CD8-positive, alpha-beta memory T cell (primary cell): ENCODE measurements at regions not wholly inside any gene's neighbourhood (a gene's known extent, or its start where the extent isn't known, plus 50 kb on each side); places are given as distances from the start of the nearest gene placed in this dataset.

Source experiments
- CTCF ChIA-PET: fragments of 350-600 bp; sonication (Branson Sonifier 250); formaldehyde crosslinking; loops from one replicate; lab custom pipeline; 2021; ENCODE audit warnings: antibody characterized with exemption; lab: Charles Lee
- POLR2A ChIA-PET: fragments of 350-600 bp; sonication (Branson Sonifier 250); formaldehyde crosslinking; loops from one replicate; lab custom pipeline; 2021; ENCODE audit warnings: antibody characterized with exemption; lab: Charles Lee
- DNase-seq, 5 donors: peaks; one replicate each; pipeline versions ENCODE4 v3.0.0 to v3.0.0-alpha.2; 2020 to 2022; ENCODE audit warnings: mixed read lengths in 1 of 5
- H3K27ac ChIP-seq: one replicate; pipeline ENCODE4 v1.7.0; 2013; ENCODE audit warnings: low read depth, mild to moderate bottlenecking, low read length, moderate library complexity
- H3K27me3 ChIP-seq: 2 replicates; pipeline ENCODE4 v1.7.0; 2013; ENCODE audit warnings: low read length, mild to moderate bottlenecking; ENCODE audit not compliant: insufficient read depth, poor library complexity, severe bottlenecking
- H3K36me3 ChIP-seq: 2 replicates; pipeline ENCODE4 v1.7.0; 2013; ENCODE audit warnings: mild to moderate bottlenecking, low read length, moderate library complexity; ENCODE audit not compliant: insufficient read depth
- H3K4me1 ChIP-seq: 2 replicates; pipeline ENCODE4 v1.7.0; 2013; ENCODE audit warnings: mild to moderate bottlenecking, low read length, moderate library complexity; ENCODE audit not compliant: insufficient read depth
- H3K4me3 ChIP-seq: 2 replicates; pipeline ENCODE4 v1.7.0; 2013; ENCODE audit warnings: mild to moderate bottlenecking, low read length
- H3K9me3 ChIP-seq: 2 replicates; pipeline ENCODE4 v1.7.0; 2013; ENCODE audit warnings: mild to moderate bottlenecking, low read length
- H3K27ac Mint-ChIP-seq, 8 donors: one replicate each; pipeline ENCODE4 v1.8.0; 2020 to 2021; ENCODE audit warnings: mixed read lengths in 8 of 8, mild to moderate bottlenecking in 6 of 8, inconsistent platforms in 3 of 8, moderate library complexity in 3 of 8
- H3K27me3 Mint-ChIP-seq, 2 donors: one replicate each; pipeline ENCODE4 v1.8.0; 2020 to 2021; ENCODE audit warnings: mixed read lengths in 2 of 2, mild to moderate bottlenecking in 1 of 2, moderate library complexity in 1 of 2
- H3K36me3 Mint-ChIP-seq, 3 donors: one replicate each; pipeline ENCODE4 v1.8.0; 2020 to 2021; ENCODE audit warnings: mixed read lengths in 3 of 3, inconsistent platforms in 1 of 3, mild to moderate bottlenecking in 1 of 3
- H3K4me1 Mint-ChIP-seq, 3 donors: one replicate each; pipeline ENCODE4 v1.8.0; 2020 to 2021; ENCODE audit warnings: mixed read lengths in 3 of 3, inconsistent platforms in 1 of 3, mild to moderate bottlenecking in 1 of 3
- H3K4me3 Mint-ChIP-seq, 7 donors: one replicate each; pipeline ENCODE4 v1.8.0; 2020 to 2021; ENCODE audit warnings: mixed read lengths in 7 of 7, mild to moderate bottlenecking in 6 of 7, moderate library complexity in 4 of 7, inconsistent platforms in 2 of 7
- H3K9me3 Mint-ChIP-seq, 5 donors: one replicate each; pipeline ENCODE4 v1.8.0; 2020 to 2022; ENCODE audit warnings: mixed read lengths in 5 of 5, mild to moderate bottlenecking in 3 of 5, moderate library complexity in 2 of 5, inconsistent platforms in 1 of 5

GRCh38 chr14:104283197-104284106, 145.1 kb downstream of the KIF26A start:
- Histone ChIP-seq H3K9me3 (no peaks in the 10 kb centered on the region), H3K27me3 (no peaks in the 10 kb centered on the region), H3K36me3 (no peaks in the 10 kb centered on the region), H3K4me1 (no peaks in the 10 kb centered on the region), H3K27ac (no peak overlapping the region), H3K4me3 (no peak overlapping the region)
- H3K27me3 Mint-ChIP-seq = peaks cover 0 to 12% of the 10 kb centered on the region in 2 donors
- H3K4me3 Mint-ChIP-seq = no peak overlapping the region
- no peaks in the 10 kb centered on the region for H3K9me3 Mint-ChIP-seq
- H3K27ac Mint-ChIP-seq = no peak overlapping the region
- H3K36me3 Mint-ChIP-seq = no peaks in the 10 kb centered on the region
- CTCF ChIA-PET = no interaction called here
- H3K4me1 Mint-ChIP-seq = no peaks in the 10 kb centered on the region
- DNase-seq = peak in 1 of 5 donors; percentile 30
- POLR2A ChIA-PET = no interaction called here

GRCh38 chr14:104284107-104284592, 145.8 kb downstream of the KIF26A start:
- no peak overlapping the region for H3K27ac Mint-ChIP-seq
- no peaks in the 10 kb centered on the region for H3K4me1 Mint-ChIP-seq
- peaks cover 0 to 6% of the 10 kb centered on the region in 2 donors for H3K27me3 Mint-ChIP-seq
- Histone ChIP-seq H3K27ac (no peak overlapping the region), H3K9me3 (no peaks in the 10 kb centered on the region), H3K36me3 (no peaks in the 10 kb centered on the region), H3K4me1 (no peaks in the 10 kb centered on the region), H3K4me3 (no peak overlapping the region), H3K27me3 (no peaks in the 10 kb centered on the region)
- peak in 1 of 5 donors; percentile 42 for DNase-seq
- no peaks in the 10 kb centered on the region for H3K9me3 Mint-ChIP-seq
- H3K36me3 Mint-ChIP-seq = no peaks in the 10 kb centered on the region
- POLR2A ChIA-PET = no interaction called here
- CTCF ChIA-PET = no interaction called here
- H3K4me3 Mint-ChIP-seq = no peak overlapping the region

GRCh38 chr14:104284636-104285507, 146.5 kb downstream of the KIF26A start:
- peak in 1 of 5 donors; percentile 44 for DNase-seq
- ChIA-PET CTCF (no interaction called here), POLR2A (no interaction called here)
- no peaks in the 10 kb centered on the region for H3K4me1 Mint-ChIP-seq
- H3K36me3 Mint-ChIP-seq = no peaks in the 10 kb centered on the region
- Histone ChIP-seq H3K27me3 (no peaks in the 10 kb centered on the region), H3K4me1 (no peaks in the 10 kb centered on the region), H3K4me3 (no peak overlapping the region), H3K27ac (no peak overlapping the region), H3K36me3 (no peaks in the 10 kb centered on the region), H3K9me3 (no peaks in the 10 kb centered on the region)
- no peak overlapping the region for H3K27ac Mint-ChIP-seq
- H3K4me3 Mint-ChIP-seq = no peak overlapping the region
- H3K27me3 Mint-ChIP-seq = peaks cover 0 to 2% of the 10 kb centered on the region in 2 donors
- no peaks in the 10 kb centered on the region for H3K9me3 Mint-ChIP-seq

GRCh38 chr14:104285508-104285840, 147.1 kb downstream of the KIF26A start:
- no peaks in the 10 kb centered on the region for H3K4me1 ChIP-seq
- no peak overlapping the region for H3K4me3 ChIP-seq
- no peaks in the 10 kb centered on the region for H3K9me3 Mint-ChIP-seq
- no peaks in the 10 kb centered on the region for H3K9me3 ChIP-seq
- H3K27me3 Mint-ChIP-seq = no peaks in the 10 kb centered on the region
- H3K36me3 Mint-ChIP-seq = no peaks in the 10 kb centered on the region
- H3K27me3 ChIP-seq = no peaks in the 10 kb centered on the region
- H3K27ac ChIP-seq = no peak overlapping the region
- no peak overlapping the region for H3K4me3 Mint-ChIP-seq
- H3K27ac Mint-ChIP-seq = no peak overlapping the region
- H3K36me3 ChIP-seq = no peaks in the 10 kb centered on the region
- no peaks in the 10 kb centered on the region for H3K4me1 Mint-ChIP-seq
- DNase-seq = no peak
- ChIA-PET CTCF (no interaction called here), POLR2A (no interaction called here)

- POLR2A ChIA-PET = no interaction called here
- Mint-ChIP-seq H3K4me3 (no peak overlapping the region), H3K9me3 (no peaks in the 10 kb centered on the region), H3K27ac (no peak overlapping the region), H3K27me3 (no peaks in the 10 kb centered on the region), H3K4me1 (no peaks in the 10 kb centered on the region), H3K36me3 (no peaks in the 10 kb centered on the region)
- H3K27me3 ChIP-seq = no peaks in the 10 kb centered on the region
- H3K9me3 ChIP-seq = no peaks in the 10 kb centered on the region
- H3K36me3 ChIP-seq = no peaks in the 10 kb centered on the region
- no peak overlapping the region for H3K4me3 ChIP-seq
- H3K27ac ChIP-seq = no peak overlapping the region
- peak in 1 of 5 donors; percentile 31 for DNase-seq
- H3K4me1 ChIP-seq = no peaks in the 10 kb centered on the region
- CTCF ChIA-PET = no interaction called here
Measured at GRCh38 chr14:104286086-104286485, 147.7 kb downstream of the KIF26A start.

- H3K27ac ChIP-seq = no peak overlapping the region
- Mint-ChIP-seq H3K27me3 (no peaks in the 10 kb centered on the region), H3K27ac (no peak overlapping the region), H3K9me3 (no peaks in the 10 kb centered on the region), H3K4me1 (no peaks in the 10 kb centered on the region), H3K36me3 (no peaks in the 10 kb centered on the region), H3K4me3 (no peak overlapping the region)
- no peaks in the 10 kb centered on the region for H3K27me3 ChIP-seq
- peak in 1 of 5 donors; percentile 12 for DNase-seq
- no peak overlapping the region for H3K4me3 ChIP-seq
- H3K36me3 ChIP-seq = no peaks in the 10 kb centered on the region
- H3K9me3 ChIP-seq = no peaks in the 10 kb centered on the region
- H3K4me1 ChIP-seq = no peaks in the 10 kb centered on the region
- ChIA-PET POLR2A (no interaction called here), CTCF (no interaction called here)
Measured at GRCh38 chr14:104286496-104286895, 148.1 kb downstream of the KIF26A start.

GRCh38 chr14:104287301-104288009, 149.1 kb downstream of the KIF26A start:
- H3K27me3 Mint-ChIP-seq = peaks cover 0 to under 1% of the 10 kb centered on the region in 2 donors
- Histone ChIP-seq H3K36me3 (no peaks in the 10 kb centered on the region), H3K9me3 (no peaks in the 10 kb centered on the region), H3K27me3 (no peaks in the 10 kb centered on the region), H3K27ac (no peak overlapping the region), H3K4me1 (no peaks in the 10 kb centered on the region), H3K4me3 (no peak overlapping the region)
- POLR2A ChIA-PET = no interaction called here
- DNase-seq = peak in 1 of 5 donors; percentile 39
- CTCF ChIA-PET = no interaction called here
- H3K4me3 Mint-ChIP-seq = no peak overlapping the region
- no peaks in the 10 kb centered on the region for H3K9me3 Mint-ChIP-seq
- no peak overlapping the region for H3K27ac Mint-ChIP-seq
- H3K4me1 Mint-ChIP-seq = no peaks in the 10 kb centered on the region
- no peaks in the 10 kb centered on the region for H3K36me3 Mint-ChIP-seq
